PC-3 (cell line): ENCODE measurements at regions not wholly inside any gene's neighbourhood (a gene's known extent, or its start where the extent isn't known, plus 50 kb on each side); places are given as distances from the start of the nearest gene placed in this dataset.

ENCODE experiments used
- ATAC-seq: fragments of 200-7000 bp; cut with Tn5 transposase; 2 replicates; pipeline ENCODE4 v1.9.1; 2020; ENCODE audit warnings: mild to moderate bottlenecking, moderate library complexity
- BruUV-seq: library from RNA; stranded (reverse); fragments of 400-500 nt; replicated peaks from 2 replicates; lab custom pipeline; 2021; lab: Mats Ljungman, UMichigan
- CTCF ChIA-PET: fragments of 300-600 bp; sonication (Branson Sonifier 250); formaldehyde crosslinking; loops from one replicate; lab custom pipeline; 2022; ENCODE audit warnings: antibody characterized with exemption; lab: Charles Lee
- POLR2A ChIA-PET: fragments of 300-600 bp; sonication (Branson Sonifier 250); formaldehyde crosslinking; loops from one replicate; lab custom pipeline; 2022; ENCODE audit warnings: antibody characterized with exemption; ENCODE audit not compliant: unreplicated experiment; lab: Charles Lee
- DNase-seq: peaks from one replicate; pipeline ENCODE4 v3.0.0-alpha.2; 2015
- H2AFZ ChIP-seq: fragments of 300-600 bp; sonication (generic); 2 replicates; pipeline ENCODE4 v1.6.0; 2016; ENCODE audit warnings: antibody characterized with exemption, low read length
- H3F3A ChIP-seq: fragments of 300-600 bp; sonication (generic); one replicate; pipeline ENCODE4 v1.6.0; 2017; ENCODE audit warnings: antibody characterized with exemption, low read length, control low read depth, mild to moderate bottlenecking; ENCODE audit not compliant: unreplicated experiment
- H3K27ac ChIP-seq: fragments of 300-600 bp; sonication (generic); 2 replicates; pipeline ENCODE4 v1.5.1; 2016; ENCODE audit warnings: mild to moderate bottlenecking, low read length
- H3K27me3 ChIP-seq: fragments of 300-600 bp; sonication (generic); 2 replicates; pipeline ENCODE4 v1.6.1; 2016; ENCODE audit warnings: low read length, mixed read lengths
- H3K36me3 ChIP-seq: fragments of 300-600 bp; sonication (generic); 2 replicates; pipeline ENCODE4 v1.6.1; 2016; ENCODE audit warnings: low read depth, mixed run types, low read length, mixed read lengths
- H3K4me1 ChIP-seq: fragments of 300-600 bp; sonication (generic); 2 replicates; pipeline ENCODE4 v1.5.1; 2016; ENCODE audit warnings: low read length; ENCODE audit not compliant: insufficient read depth
- H3K4me2 ChIP-seq: fragments of 300-600 bp; sonication (generic); 2 replicates; pipeline ENCODE4 v1.6.0; 2016; ENCODE audit warnings: low read length
- H3K4me3 ChIP-seq: fragments of 300-600 bp; sonication (generic); 2 replicates; pipeline ENCODE4 v1.5.1; 2016; ENCODE audit warnings: mild to moderate bottlenecking, low read length, mixed read lengths
- H3K79me2 ChIP-seq: fragments of 300-600 bp; sonication (generic); 2 replicates; pipeline ENCODE4 v1.6.1; 2017; ENCODE audit warnings: low read length, mixed read lengths
- H3K9ac ChIP-seq: fragments of 300-600 bp; sonication (generic); 2 replicates; pipeline ENCODE4 v1.6.0; 2016; ENCODE audit warnings: mild to moderate bottlenecking, low read length
- H3K9me2 ChIP-seq: fragments of 300-600 bp; sonication (generic); replicated peaks from 2 replicates; pipeline ENCODE4 v1.6.1; 2016; ENCODE audit warnings: mixed run types, low read length, mixed read lengths
- H3K9me3 ChIP-seq: fragments of 300-600 bp; sonication (generic); 2 replicates; pipeline ENCODE4 v1.6.1; 2016; ENCODE audit warnings: low read length, mixed read lengths
- H4K20me1 ChIP-seq: fragments of 300-600 bp; sonication (generic); 2 replicates; pipeline ENCODE4 v1.6.1; 2016; ENCODE audit warnings: low read length, mixed read lengths
- EZH2 ChIP-seq: fragments of 300-600 bp; sonication (generic); IDR thresholded peaks from one replicate; pipeline ENCODE4 v1.6.1; 2017; ENCODE audit warnings: antibody characterized with exemption, mild to moderate bottlenecking, low read length; ENCODE audit not compliant: unreplicated experiment
- EZH2phosphoT487 ChIP-seq: fragments of 300-600 bp; sonication (generic); IDR thresholded peaks from 2 replicates; pipeline ENCODE4 v1.6.1; 2018; ENCODE audit warnings: mild to moderate bottlenecking, antibody characterized with exemption, low read length, borderline replicate concordance
- intact Hi-C: fragments of 100-400 bp; cut with micrococcal nuclease; formaldehyde crosslinking; loops from 2 replicates; pipeline ENCODE4 v1.9.0; 2023
- TF ChIP-seq, protein P1 (sequence below): fragments of 300-600 bp; sonication (generic); conservative IDR thresholded peaks from 2 replicates; pipeline ENCODE4 v1.5.1; 2017; ENCODE audit warnings: antibody characterized with exemption, low read depth, mild to moderate bottlenecking, low read length

DNA sequence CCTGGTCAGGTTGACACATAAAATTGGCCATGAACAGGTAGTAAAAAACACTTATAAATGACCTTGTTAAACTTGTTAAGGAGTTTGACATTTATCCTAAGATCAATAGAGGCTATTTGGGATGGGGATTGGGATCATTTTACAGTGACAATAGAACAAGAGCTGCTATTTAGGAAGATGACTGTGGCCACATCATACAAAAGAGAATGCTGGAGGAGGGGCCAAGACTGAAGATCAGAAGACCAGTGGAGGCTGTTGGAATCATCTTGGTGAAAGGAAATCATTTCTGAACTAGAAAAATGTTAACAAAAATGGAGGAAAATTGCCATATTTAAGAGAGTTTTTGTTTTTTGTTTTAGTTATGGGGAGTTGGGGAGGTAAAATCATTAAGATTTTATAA is 304.8 kb upstream of the TLE4 start:
- Histone ChIP-seq H3K4me3 (no peak overlapping the region), H3K36me3 (no peaks in the 10 kb centered on the region), H3K9me2 (no peaks in the 10 kb centered on the region), H3K4me2 (no peak overlapping the region), H2AFZ (no peak overlapping the region), H3K27me3 (no peaks in the 10 kb centered on the region), H3K4me1 (no peaks in the 10 kb centered on the region), H3F3A (no peaks in the 10 kb centered on the region), H3K9ac (no peak overlapping the region), H4K20me1 (no peaks in the 10 kb centered on the region), H3K79me2 (no peaks in the 10 kb centered on the region), H3K9me3 (no peaks in the 10 kb centered on the region), H3K27ac (no peak overlapping the region)
- DNase-seq: no peak
- TF ChIP-seq, protein P1, sequence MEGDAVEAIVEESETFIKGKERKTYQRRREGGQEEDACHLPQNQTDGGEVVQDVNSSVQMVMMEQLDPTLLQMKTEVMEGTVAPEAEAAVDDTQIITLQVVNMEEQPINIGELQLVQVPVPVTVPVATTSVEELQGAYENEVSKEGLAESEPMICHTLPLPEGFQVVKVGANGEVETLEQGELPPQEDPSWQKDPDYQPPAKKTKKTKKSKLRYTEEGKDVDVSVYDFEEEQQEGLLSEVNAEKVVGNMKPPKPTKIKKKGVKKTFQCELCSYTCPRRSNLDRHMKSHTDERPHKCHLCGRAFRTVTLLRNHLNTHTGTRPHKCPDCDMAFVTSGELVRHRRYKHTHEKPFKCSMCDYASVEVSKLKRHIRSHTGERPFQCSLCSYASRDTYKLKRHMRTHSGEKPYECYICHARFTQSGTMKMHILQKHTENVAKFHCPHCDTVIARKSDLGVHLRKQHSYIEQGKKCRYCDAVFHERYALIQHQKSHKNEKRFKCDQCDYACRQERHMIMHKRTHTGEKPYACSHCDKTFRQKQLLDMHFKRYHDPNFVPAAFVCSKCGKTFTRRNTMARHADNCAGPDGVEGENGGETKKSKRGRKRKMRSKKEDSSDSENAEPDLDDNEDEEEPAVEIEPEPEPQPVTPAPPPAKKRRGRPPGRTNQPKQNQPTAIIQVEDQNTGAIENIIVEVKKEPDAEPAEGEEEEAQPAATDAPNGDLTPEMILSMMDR: no peak
- TF ChIP-seq EZH2: no peak
- POLR2A ChIA-PET: no interaction called here
- CTCF ChIA-PET: no interaction called here
- ATAC-seq: no peak
- no TSS peak for BruUV-seq
- intact Hi-C loops: no loop called here

DNA sequence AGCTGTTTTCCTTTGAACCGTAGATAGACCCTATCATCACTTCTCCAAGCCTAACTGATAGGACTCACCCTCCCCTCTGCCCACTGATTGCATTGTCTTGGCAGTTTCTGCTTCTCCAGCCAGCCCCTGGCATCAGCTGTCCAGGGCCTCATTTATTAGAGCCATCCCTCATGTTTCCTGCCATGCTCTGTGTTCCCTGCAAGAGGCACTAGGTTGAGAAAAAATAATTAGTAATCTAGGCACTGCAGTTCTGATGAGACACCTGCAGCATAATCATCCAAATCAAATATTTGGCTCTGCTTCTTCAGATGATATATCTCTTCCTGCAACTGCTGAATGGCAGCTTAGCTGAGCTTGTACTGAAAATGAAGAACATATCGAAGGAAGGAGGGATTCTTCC is 303.0 kb upstream of the TLE4 start:
- Histone ChIP-seq H4K20me1 (no peaks in the 10 kb centered on the region), H3K9ac (no peak overlapping the region), H3K79me2 (no peaks in the 10 kb centered on the region), H3F3A (no peaks in the 10 kb centered on the region), H3K4me2 (no peak overlapping the region), H2AFZ (no peak overlapping the region), H3K4me1 (no peaks in the 10 kb centered on the region), H3K27me3 (no peaks in the 10 kb centered on the region), H3K36me3 (no peaks in the 10 kb centered on the region), H3K4me3 (no peak overlapping the region), H3K27ac (no peak overlapping the region), H3K9me3 (no peaks in the 10 kb centered on the region), H3K9me2 (no peaks in the 10 kb centered on the region)
- ATAC-seq: no peak
- BruUV-seq: no TSS peak
- ChIA-PET CTCF (no interaction called here), POLR2A (no interaction called here)
- no peak for TF ChIP-seq EZH2phosphoT487
- TF ChIP-seq, protein P1: no peak
- no peak for TF ChIP-seq EZH2
- intact Hi-C loops: no loop called here
- no peak for DNase-seq

- H3K79me2 ChIP-seq: no peaks in the 10 kb centered on the region
- H3K27ac ChIP-seq: no peak overlapping the region
- H3K27me3 ChIP-seq: no peaks in the 10 kb centered on the region
- ChIA-PET CTCF (no interaction called here), POLR2A (no interaction called here)
- no peak overlapping the region for H3K9ac ChIP-seq
- DNase-seq: no peak
- H3K9me2 ChIP-seq: no peaks in the 10 kb centered on the region
- TF ChIP-seq EZH2: no peak
- TF ChIP-seq, protein P1: no peak
- no peak for TF ChIP-seq EZH2phosphoT487
- no peaks in the 10 kb centered on the region for H3K4me1 ChIP-seq
- no peak overlapping the region for H3K4me2 ChIP-seq
- ATAC-seq: no peak
- no peak overlapping the region for H3K4me3 ChIP-seq
- no TSS peak for BruUV-seq
- no peaks in the 10 kb centered on the region for H3K36me3 ChIP-seq
- intact Hi-C loops: no loop called here
- H4K20me1 ChIP-seq: no peaks in the 10 kb centered on the region
- H3F3A ChIP-seq: no peaks in the 10 kb centered on the region
- no peaks in the 10 kb centered on the region for H3K9me3 ChIP-seq
- H2AFZ ChIP-seq: no peak overlapping the region
These were observed 298.5 kb upstream of the TLE4 start for GRCh38 chr9:79273311-79273710.
